ENCODE measurements at regions not wholly inside any gene's neighbourhood (a gene's known extent, or its start where the extent isn't known, plus 50 kb on each side); places are given as distances from the start of the nearest gene placed in this dataset.
"Not testable (repeated sequence)": the region's sequence is repeated elsewhere in the genome, so short reads cannot be mapped to it uniquely, and the experiment has no call there.

DNA sequence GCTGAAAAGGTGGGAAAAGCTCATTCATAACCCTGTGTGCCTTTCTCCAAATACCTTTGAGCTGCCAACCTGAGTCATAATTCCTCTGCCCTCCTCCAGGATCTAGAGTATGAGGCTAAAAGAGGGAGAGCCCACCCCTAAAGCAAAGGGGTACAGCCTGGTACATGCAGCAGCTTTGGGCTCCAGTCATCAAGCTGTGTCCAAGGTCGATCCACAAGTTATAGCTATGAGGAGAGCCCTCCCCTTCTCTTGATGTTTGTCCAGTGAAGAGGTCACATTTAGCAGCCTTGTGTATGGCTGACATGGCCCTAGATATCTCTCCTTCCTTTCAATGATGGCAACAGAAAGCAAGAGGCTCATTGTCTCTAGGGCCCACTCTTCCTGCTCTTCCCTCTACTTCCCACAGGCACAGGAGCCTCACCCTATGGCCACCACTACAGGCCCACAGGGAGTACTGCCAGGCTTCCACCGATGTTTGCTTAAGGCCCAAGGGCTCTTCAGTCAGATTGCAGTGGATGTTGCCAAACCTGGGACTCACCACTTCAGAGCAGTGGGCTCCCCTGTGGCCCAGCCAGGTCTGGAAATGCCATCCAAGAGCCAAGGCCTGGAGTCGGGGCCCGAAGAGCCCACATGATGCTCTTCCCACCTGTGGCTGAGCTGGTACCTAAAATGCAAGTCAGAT lies 176.8 kb downstream of the CD83 start:
- no peak for DNase-seq (ENCODE audit: low spot score)
- no peaks in the 10 kb centered on the region for H3K9me3 ChIP-seq
- no peaks in the 10 kb centered on the region for H3K36me3 ChIP-seq

DNA sequence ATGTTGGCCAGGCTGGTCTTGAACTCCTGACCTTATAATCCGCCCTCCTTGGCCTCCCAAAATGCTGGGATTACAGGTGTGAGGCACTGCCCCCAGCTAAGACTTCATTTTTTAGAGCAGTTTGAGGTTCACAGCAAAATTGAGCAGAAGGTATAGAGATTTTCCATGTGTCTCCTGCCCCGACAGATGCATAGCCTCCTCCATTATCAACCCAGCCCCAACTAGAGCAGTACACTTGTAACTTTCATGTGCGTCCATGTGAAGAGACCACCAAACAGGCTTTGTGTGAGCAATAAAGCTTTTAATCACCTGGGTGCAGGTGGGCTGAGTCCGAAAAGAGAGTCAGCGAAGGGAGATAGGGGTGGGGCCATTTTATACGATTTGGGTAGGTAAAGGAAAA lies 179.1 kb downstream of the CD83 start:
- H3K27me3 ChIP-seq; H3K9me3 ChIP-seq; H3K4me1 ChIP-seq; H3K36me3 ChIP-seq; H3K27ac ChIP-seq; DNase-seq (ENCODE audit: low spot score); H3K4me3 ChIP-seq: not testable (repeated sequence)

More for the DNA sequence above, 176.8 kb downstream of the CD83 start:
- H3K27ac ChIP-seq = no peak overlapping the region
- H3K27me3 ChIP-seq = no peaks in the 10 kb centered on the region
- H3K4me3 ChIP-seq = no peak overlapping the region
- no peaks in the 10 kb centered on the region for H3K4me1 ChIP-seq
- TF ChIP-seq, protein P1, sequence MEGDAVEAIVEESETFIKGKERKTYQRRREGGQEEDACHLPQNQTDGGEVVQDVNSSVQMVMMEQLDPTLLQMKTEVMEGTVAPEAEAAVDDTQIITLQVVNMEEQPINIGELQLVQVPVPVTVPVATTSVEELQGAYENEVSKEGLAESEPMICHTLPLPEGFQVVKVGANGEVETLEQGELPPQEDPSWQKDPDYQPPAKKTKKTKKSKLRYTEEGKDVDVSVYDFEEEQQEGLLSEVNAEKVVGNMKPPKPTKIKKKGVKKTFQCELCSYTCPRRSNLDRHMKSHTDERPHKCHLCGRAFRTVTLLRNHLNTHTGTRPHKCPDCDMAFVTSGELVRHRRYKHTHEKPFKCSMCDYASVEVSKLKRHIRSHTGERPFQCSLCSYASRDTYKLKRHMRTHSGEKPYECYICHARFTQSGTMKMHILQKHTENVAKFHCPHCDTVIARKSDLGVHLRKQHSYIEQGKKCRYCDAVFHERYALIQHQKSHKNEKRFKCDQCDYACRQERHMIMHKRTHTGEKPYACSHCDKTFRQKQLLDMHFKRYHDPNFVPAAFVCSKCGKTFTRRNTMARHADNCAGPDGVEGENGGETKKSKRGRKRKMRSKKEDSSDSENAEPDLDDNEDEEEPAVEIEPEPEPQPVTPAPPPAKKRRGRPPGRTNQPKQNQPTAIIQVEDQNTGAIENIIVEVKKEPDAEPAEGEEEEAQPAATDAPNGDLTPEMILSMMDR (IDR thresholded peaks at IDR 0.05) = no peak

DNA sequence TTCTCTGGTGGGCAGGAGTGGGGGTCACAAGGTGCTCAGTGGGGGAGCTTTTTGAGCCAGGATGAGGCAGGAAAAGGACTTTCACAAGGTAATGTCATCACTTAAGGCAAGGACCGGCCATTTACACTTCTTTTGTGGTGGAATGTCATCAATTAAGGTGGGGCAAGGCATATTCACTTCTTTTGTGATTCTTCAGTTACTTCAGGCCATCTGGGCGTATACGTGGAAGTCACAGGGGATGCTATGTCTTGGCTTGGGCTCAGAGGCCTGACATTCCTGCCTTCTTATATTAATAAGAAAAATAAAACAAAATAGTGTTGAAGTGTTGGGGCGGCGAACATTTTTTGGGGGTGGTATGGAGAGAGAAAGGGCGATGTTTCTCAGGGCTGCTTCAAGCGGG lies 179.5 kb downstream of the CD83 start:
- H3K4me3 ChIP-seq; DNase-seq (ENCODE audit: low spot score); H3K9me3 ChIP-seq; H3K27ac ChIP-seq; H3K36me3 ChIP-seq; H3K27me3 ChIP-seq; H3K4me1 ChIP-seq: not testable (repeated sequence)

DNA sequence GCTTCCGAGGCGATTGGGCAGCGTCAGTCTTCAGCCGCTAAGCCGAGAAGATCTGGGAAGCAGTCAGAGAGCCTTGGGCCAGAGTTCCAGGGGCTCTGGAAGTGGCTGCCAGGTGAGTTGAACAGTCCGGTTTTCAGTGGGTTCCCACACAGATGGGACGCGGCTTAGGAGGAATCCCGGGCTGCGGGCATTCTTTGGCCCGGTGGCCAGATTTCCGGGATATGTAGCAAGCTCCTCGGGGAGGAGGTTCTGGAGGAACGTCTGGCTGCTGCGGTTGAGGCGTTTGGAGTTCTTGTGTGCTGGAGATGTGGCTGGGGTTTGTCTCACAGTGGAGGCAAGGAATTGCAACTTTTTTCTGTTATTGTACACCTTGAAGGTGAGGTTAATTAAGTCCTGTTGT lies 182.6 kb downstream of the CD83 start:
- H3K4me1 ChIP-seq; H3K4me3 ChIP-seq; DNase-seq (ENCODE audit: low spot score): not testable (repeated sequence)

DNA sequence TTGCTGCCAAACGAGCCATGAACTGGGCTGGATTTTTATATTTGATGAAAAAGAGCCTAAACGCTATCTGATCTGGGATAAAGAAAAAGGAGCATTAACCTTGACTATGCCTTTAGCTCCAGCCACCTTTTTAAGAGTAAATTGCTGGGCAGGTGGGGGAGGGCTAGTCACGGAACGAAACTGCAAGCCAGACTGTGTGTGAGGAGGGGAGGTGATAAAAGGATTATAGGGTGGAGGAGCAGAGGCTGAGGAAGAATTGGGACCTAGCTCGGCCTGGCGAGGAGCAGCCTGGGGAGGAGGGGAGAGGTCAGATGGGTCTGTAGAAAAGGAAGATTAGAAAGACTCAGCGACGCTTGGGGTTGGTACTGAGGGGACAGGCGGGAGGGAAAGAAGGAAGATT lies 183.1 kb downstream of the CD83 start:
- H3K27ac ChIP-seq; H3K27me3 ChIP-seq; H3K4me3 ChIP-seq; H3K36me3 ChIP-seq; H3K4me1 ChIP-seq; H3K9me3 ChIP-seq; DNase-seq (ENCODE audit: low spot score): not testable (repeated sequence)

More for the DNA sequence above, 182.6 kb downstream of the CD83 start:
- H3K36me3 ChIP-seq, H3K27ac ChIP-seq, H3K27me3 ChIP-seq, H3K9me3 ChIP-seq: not testable (repeated sequence)

DNA sequence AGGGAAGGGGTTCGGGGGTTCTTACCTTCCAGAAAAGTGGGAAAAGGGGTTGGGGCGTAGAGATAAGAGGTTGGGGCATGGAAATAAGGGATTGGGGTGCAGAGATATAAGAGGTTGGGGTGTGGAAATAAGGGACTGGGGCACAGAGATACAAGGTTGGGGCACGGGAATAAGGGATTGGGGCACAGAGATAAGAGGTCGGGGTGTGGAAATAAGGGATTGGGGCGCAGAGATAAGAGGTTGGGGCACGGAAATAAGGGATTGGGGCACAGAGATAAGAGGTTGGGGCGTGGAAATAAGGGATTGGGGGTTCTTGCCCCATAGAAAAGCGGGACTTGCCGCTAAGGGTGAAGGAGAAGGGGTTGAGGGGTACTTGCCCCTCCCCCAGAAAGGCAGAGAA lies 183.9 kb downstream of the CD83 start:
- not testable (repeated sequence) for H3K27me3 ChIP-seq; H3K4me1 ChIP-seq; H3K27ac ChIP-seq; H3K4me3 ChIP-seq; H3K36me3 ChIP-seq; H3K9me3 ChIP-seq; DNase-seq (ENCODE audit: low spot score)

DNA sequence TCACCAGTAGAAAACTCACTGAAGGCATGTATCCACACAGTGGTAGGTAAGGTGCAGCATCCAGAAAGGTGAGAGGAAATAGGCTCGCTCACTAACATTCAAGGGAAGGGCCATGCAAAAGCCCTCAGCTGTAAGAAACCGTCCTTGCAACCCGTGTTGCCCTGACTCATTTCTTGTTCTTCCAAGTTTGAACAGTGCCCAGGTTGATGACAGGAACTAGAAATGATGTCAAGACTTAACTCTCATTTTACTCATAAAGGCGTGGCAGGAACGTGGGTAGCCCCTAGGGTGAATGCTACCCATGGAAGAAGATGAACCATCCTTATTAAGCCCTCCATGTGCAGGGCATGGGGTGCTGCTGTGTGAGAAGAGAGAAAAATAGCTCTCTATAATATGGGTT lies 187.6 kb downstream of the CD83 start:
- H3K27me3 ChIP-seq = no peaks in the 10 kb centered on the region
- H3K4me1 ChIP-seq = no peaks in the 10 kb centered on the region
- no peaks in the 10 kb centered on the region for H3K9me3 ChIP-seq
- H3K27ac ChIP-seq = no peak overlapping the region
- H3K36me3 ChIP-seq = no peaks in the 10 kb centered on the region
- TF ChIP-seq, protein P1 (IDR thresholded peaks at IDR 0.05) = no peak
- DNase-seq (ENCODE audit: low spot score) = no peak
- no peak overlapping the region for H3K4me3 ChIP-seq

DNA sequence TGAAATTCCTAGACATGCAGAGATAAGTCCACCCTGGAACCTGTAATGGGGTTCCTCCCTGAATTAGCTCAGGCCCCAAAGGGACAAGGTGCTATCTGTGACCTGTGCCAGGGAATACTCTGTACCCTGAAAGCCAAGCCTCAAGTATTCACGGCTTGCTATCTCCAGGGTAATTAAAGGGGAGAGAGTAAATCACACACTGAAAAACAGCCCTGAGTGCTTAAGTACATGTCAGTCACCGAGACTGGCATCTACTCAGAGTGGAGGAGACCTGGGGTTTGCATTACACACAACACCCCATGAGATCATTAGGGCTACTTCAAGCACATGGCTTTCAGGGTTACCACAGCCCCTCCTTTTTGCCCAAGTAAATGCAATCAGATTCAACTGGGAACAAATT lies 188.1 kb downstream of the CD83 start:
- Histone ChIP-seq H3K27me3 (no peaks in the 10 kb centered on the region), H3K36me3 (no peaks in the 10 kb centered on the region), H3K4me3 (no peak overlapping the region), H3K9me3 (no peaks in the 10 kb centered on the region), H3K4me1 (no peaks in the 10 kb centered on the region), H3K27ac (no peak overlapping the region)
- TF ChIP-seq, protein P1 (IDR thresholded peaks at IDR 0.05) = no peak
- DNase-seq (ENCODE audit: low spot score) = no peak

All from right atrium auricular region (tissue), 2 donors.